ENCODE measurements at regions not wholly inside any gene's neighbourhood (a gene's known extent, or its start where the extent isn't known, plus 50 kb on each side); places are given as distances from the start of the nearest gene placed in this dataset.

DNA sequence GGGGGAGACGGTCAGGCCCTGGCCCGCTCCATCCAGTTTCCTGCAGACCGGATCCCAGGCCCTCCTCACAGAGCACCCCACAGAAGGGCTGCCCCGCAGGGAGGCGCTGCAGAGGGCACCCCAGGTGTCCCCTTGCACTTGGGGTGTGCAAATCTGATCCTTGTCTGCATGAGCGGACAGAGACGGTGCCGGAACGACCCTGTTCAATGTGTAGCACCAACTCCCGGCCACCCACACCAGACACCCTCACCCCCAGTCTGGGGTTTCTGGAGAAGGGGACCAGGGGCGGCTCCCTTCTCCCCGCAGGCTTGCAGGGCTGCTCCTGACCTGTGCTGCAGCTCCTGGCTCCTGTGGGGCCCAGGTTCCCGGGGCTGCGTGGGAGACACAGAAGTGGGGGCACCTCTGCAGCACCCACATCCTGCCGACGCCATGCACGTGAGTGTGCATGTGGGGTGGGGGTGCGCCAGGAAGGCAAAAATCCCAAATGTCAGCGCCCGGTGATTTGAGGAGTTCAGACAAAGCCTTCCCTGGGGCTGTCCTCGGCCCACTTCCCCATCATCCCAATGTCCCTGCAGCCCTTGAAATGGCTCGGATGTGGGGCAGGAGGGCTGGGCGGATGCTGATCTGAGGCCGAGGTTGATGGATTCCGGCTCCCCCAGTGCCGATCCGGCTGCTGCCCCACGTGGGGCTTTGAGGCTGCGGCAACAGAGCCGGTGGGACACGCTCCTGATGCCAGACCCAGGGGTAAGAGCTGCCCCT, 85.3 kb upstream of the BHLHE23 start:
- TF ChIP-seq CREB1 (IDR thresholded peaks at IDR 0.05; ENCODE audit: low read depth) (no peak), REST (IDR thresholded peaks at IDR 0.05; ENCODE audit: low read depth) (no peak), TAF1 (IDR thresholded peaks at IDR 0.05; ENCODE audit: low read depth) (no peak), EP300 (IDR thresholded peaks at IDR 0.05; ENCODE audit: borderline replicate concordance) (no peak), NFIC (IDR thresholded peaks at IDR 0.05) (no peak), RAD21 (IDR thresholded peaks at IDR 0.05; ENCODE audit: low read depth) (no peak), ZBTB7A (IDR thresholded peaks at IDR 0.05; ENCODE audit: low read depth) (no peak), TEAD4 (IDR thresholded peaks at IDR 0.05) (no peak), CEBPB (IDR thresholded peaks at IDR 0.05) (no peak), FOXM1 (IDR thresholded peaks at IDR 0.05; ENCODE audit: borderline replicate concordance, low read depth) (no peak), YY1 (IDR thresholded peaks at IDR 0.05; ENCODE audit: low read depth) (no peak), MAX (IDR thresholded peaks at IDR 0.05) (no peak)

DNA sequence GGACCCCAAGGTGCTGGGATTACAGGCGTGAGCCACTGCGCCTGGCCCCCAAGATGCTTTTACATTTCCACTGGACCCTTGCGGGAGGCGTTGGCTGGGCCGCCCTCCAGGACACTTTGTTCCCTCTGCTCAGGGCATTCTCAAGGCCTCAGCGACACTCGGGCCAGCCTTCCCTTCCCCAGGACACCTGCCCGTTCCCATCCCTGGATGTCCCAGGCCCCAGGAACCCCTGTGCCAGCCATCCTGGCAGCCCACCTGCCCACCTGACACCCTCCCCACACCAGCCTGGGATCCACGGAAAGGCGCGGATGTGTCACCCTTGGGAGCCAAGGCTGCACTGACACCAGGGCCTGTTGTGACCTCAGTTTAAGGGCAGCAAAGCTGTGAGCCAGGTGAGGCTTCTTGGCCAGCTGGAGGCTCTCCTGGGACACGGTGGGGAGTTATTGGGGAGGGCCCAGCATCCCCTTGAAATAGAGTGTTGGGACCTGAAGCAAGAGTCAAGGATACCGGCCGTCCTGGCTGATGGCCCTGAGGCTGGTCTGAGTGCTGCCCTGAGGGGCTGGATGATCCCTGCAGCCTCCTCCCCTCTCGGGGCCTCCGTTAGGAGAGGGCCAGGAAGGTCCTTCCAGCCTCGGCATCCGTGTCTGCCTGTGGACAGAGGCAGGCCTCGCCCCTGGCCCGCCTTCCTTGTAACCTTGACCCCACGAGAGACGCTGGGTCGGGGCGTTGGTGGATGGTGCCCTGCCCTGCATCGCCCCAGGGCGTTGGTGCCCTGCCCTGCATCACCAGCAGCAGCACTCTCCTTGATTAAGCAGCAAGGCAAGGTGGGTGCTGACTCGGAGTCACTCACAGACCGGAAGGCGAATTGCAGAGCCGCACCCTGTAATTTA, 84.2 kb upstream of the BHLHE23 start:
- no peak for TF ChIP-seq EGR1 (IDR thresholded peaks at IDR 0.05)
- no peak for TF ChIP-seq REST (IDR thresholded peaks at IDR 0.05; ENCODE audit: low read depth)
- no peak for TF ChIP-seq MAX (IDR thresholded peaks at IDR 0.05)
- TF ChIP-seq TEAD4 (IDR thresholded peaks at IDR 0.05) = no peak

- TF ChIP-seq ZBTB7A (IDR thresholded peaks at IDR 0.05; ENCODE audit: low read depth) (no peak), FOXM1 (IDR thresholded peaks at IDR 0.05; ENCODE audit: borderline replicate concordance, low read depth) (no peak), TCF12 (IDR thresholded peaks at IDR 0.05; ENCODE audit: low read depth) (no peak), REST (IDR thresholded peaks at IDR 0.05; ENCODE audit: low read depth) (no peak)
These were observed 83.3 kb upstream of the BHLHE23 start for GRCh38 chr20:63090052-63090451.

DNA sequence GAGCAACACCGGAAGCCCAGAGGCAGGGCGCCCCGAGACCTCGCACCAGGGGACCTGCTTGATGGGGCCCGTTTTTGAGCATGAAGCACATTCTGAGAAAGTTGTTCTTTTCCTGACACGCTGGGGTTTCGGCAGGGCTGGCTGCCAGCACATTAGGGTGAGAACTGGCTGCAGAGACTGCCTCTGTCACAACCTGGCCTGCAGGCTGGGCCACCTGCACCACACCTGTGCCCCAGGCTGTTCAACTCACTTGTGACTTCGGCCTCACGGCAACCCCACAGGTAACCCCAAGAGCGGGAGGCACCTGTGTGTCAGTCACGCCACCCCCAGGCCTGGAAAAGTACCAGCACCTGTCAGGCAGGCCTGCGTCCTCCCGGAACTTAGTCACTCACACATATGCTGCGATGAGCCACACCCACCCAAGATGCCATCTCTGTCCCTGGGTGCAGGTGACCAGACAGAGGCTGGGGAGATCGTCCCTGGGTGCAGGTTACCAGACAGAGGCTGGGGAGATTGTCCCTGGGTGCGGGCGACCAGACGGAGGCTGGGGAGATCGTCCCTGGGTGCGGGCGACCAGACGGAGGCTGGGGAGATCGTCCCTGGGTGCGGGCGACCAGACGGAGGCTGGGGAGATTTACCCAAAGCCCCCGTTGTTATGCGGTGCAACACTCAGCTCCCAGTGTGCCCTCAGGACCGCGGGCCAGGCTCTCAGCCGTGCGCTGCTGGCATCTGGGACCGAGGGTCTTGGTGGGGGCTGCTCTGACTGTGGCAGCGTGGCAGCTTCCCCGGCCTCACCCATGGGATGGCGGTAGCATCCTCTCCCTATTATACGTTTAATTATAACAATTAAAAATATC, 82.5 kb upstream of the BHLHE23 start:
- no peak for TF ChIP-seq EGR1 (IDR thresholded peaks at IDR 0.05)
- TF ChIP-seq RAD21 (IDR thresholded peaks at IDR 0.05; ENCODE audit: low read depth) = no peak
- TF ChIP-seq ZBTB7A (IDR thresholded peaks at IDR 0.05; ENCODE audit: low read depth) = no peak
- TF ChIP-seq YY1 (IDR thresholded peaks at IDR 0.05; ENCODE audit: low read depth) = no peak
- no peak for TF ChIP-seq CREB1 (IDR thresholded peaks at IDR 0.05; ENCODE audit: low read depth)
